NCI-H2081 (cell line): ENCODE measurements at regions not wholly inside any gene's neighbourhood (a gene's known extent, or its start where the extent isn't known, plus 50 kb on each side); places are given as distances from the start of the nearest gene placed in this dataset.

Experiments
- DNase-seq, 2 experiments: peaks; one replicate each; lab custom pipeline; 2025; lab: John Stamatoyannopoulos, UW

DNA sequence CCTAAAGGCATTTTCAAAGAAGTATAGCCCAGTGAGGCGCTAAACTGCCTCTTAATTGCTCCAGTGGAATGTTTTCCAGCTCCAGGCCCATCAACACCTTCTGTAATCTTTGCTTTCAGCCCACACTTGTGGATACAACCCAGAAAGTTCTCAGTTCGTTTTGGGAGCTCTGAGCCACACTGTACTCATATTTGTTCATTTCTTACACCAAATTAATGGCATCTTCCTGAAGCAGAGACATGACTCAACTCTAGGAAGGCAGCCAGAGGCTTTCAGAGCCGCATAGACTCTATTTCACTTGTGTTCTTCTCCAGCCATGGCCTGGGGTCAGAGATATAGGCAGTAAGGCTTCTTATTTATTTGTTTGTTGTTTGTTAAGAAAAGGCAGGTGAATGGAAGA is 175.5 kb upstream of the NCAM1 start:
- no peak for DNase-seq

DNA sequence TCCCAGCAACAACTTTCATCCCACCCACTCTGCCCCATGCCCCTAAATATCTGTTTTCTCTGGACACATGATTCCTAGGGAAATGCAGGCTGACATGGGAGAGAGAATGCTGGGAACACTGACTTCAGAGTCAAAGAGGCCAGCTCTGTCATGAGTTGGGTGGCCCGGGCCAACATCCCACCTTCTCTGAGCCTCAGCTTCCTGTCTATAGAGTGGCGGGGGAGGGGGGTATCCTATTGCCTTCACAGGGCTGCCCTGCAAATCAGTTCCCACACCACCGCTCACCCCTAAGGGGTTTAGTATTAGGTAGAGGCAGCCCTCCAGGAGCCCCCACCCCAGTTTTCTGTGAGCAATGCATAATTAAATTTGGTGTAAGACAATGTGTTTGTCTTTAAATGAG is 175.0 kb upstream of the NCAM1 start:
- no peak for DNase-seq

DNA sequence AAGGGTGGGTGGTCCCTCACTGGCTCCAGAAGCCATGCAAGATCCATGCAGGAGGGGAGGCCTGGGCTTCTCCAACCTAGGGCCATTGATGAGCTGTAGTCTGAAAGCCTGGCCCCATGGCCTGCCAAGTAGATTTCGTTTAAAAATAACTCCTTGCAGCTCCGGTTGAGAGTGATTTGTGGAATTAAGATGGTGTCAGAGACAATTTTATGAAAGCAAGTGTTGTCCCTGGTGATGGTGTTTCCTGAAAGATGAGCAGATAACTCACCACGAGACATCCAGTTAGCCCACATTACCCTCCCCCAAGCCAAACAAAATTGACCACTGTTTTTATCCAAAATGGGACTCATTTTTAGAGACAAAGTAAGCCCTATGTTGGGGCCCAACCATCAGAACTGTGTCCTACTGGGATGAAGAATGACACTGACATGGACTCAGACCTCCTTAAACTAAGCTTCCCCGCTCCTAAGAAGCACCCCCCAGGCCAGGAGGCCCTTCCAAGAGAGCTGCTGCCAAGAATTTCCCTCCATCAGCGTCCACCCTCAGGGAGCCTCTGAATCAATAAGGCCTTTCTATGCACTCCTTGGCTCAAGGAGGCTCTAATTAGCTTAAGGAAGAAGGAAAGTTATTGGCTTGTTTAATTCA is 174.2 kb upstream of the NCAM1 start:
- DNase-seq: no peak

DNA sequence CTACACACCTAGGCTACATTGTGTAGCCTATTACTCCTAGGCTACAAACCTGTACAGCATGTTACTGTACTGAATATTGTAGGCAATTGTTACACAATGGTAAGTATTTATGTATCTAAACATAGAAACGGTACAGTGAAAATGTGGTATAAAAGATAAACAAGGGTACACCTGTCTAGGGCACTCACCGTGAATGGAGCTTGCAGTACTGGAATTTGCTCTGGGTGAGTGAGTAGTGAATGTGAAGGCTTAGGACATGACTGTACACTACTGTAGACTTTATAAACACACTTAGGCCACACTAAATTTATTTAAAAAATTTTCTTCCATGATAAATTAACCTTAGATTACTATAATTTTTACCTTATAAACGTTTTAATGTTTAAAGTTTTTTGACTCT is 171.7 kb upstream of the NCAM1 start:
- DNase-seq: no peak

DNA sequence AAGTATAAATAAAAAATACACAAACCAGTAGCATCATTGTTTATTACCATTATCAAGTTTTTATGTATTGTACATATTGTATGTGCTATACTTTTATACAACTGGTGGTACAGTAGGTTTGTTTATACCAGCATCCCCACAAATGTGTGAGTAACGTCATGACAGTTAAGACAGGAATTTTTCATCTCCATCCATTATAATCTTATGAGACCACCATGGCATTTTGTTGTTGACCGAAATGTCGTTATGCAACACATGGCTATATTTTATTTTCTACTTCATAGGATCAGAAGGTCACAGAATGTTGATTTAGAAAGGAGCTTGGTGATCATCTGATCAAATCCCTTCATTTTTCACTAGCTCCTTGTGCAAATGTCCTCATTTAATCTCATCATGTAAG is 170.9 kb upstream of the NCAM1 start:
- DNase-seq: no peak

DNA sequence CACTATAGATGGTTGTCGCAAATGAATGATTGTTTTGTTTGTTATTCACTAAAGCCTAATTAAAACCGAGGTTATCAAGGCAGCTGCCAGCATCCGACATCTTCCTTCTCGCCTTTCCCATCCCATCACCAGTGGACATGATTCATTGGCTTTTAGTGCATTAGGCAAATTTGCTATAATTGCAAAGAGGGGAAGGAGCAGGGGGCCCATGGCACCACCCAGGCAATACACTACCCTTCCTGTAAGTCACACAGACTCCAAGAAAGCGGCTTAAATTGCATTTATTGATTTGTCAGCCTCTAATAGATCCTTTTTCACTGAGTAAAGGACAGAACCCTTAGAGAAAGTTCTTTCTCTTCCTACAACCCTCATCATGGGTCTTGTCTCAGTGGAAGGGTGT is 169.2 kb upstream of the NCAM1 start:
- no peak for DNase-seq

DNA sequence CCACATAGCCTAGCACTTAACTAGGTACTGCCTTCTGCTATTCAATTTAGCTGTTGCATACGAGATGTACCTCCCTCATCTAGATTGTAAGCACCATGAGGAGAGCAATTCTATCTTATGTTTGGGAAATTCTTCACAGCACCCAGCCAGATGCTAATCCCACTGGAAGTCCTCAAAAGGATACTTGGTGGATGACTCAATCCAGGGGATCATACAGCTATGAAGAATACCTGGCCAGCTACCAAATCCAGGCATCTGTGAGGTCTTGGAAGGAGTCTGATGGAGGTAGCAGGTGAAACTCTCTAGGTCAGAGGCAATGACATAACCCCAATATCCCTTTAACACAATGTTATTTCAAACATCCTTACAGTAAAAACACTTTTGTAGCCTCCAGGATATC is 167.8 kb upstream of the NCAM1 start:
- no peak for DNase-seq

DNA sequence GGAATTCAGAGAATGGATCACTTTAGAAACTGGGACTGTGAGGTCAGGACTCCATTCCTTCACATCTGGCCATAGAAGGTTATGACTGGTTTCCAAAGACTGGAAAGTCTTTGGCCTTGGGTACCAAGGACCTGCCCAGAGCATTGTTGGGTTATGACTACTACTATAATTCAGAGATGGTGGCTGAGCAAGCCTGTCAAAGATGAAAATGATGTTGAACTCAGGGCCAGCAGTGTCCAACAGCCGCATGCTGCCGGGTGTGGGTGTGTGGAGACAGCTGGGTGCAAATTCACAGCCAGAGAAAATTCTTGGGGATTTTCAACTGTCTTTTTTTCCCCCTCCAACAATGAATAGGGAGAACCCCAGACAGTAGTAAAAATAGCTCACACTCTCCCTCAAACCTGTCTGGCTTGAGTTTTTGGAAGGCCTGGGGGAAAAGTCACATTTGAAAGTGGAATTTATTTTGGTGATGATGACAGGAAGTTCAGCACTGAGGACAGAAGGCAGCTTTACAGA is 166.8 kb upstream of the NCAM1 start:
- DNase-seq: no peak

DNA sequence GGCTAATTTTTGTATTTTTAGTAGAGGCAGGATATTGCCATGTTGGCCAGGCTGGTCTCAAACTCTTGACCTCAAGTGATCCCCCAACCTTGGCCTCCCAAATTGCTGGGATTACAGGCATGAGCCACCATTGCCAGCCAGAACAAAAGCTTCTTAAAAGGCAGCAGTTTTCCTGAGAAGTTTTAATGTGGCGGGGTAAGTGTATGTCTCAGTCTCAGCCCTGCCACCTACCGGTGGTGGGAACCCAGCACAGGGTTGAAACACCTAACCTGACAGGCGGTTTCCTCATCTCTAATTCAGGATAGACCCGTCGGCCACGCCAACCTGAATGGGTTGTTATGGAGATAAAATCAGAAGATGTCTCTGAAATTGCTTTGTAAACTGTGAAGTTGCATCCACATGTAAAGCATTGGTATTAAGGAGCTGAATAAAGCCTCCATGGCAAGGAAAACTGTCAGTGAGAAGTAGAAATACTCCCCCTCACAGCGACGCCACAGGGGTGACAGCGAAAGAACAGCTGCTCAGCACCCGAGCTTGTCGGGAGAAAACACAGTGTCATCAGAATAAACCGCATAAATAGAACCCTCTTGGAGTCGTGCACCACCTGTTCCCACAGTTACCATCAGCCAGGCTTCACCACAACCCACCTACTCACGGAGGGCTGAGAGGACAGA is 165.9 kb upstream of the NCAM1 start:
- DNase-seq: peak; percentile 21 to 29

DNA sequence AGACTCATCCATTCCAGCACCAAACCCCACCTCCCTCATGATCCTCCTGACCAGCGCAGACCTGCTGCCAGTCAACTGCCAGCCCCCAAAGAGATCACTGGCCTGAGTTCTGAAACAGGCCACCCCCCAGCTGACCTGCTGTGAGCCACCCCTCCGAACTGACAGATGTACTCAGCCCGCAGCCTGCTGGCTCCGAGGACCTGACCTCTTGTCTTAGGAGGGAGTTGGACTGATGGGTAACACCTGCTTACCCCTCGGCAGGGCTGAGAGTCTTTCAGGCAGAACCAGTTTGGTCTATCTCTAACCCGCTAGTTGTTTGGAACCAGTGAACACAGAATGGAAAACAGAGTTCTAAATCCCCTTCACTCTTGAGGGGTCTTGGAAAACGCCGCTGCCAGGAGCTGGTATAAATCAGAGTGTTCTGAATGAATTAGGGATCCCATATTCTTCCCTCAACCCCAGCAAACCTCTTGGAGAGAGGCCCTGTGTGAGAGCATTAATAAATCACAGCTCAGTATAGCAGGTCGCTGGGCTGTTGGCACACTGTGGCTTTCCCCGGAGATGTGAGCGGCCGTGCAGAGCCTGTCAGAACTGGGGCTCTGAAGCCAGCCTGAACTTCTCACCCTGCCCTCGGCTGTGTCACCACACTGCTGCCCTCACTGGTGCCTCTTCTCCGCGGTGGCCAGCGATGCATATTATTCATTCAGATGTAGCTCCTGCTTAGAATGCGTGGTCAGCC is 165.1 kb upstream of the NCAM1 start:
- no peak for DNase-seq

DNA sequence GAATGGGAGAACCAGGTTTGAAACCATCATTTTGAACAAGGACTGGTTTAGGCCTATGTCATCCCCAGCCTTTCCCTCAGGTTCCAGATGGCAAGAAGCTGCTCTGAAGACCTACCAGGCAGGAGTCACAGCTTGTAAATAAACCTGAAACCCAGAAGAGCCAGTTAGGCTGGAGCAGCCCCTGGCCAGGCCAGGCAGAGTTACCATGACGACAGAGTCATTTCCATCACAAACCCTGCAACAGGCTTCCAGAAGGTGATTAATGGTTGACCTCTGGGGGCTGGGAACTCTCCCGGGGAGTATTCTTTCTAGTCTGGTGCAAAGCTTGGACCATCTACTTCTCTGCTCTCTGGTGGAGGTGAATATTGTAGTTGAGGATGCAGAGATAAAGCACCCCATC is 164.1 kb upstream of the NCAM1 start:
- peak in 1 of 2 experiments; percentile 31 for DNase-seq

DNA sequence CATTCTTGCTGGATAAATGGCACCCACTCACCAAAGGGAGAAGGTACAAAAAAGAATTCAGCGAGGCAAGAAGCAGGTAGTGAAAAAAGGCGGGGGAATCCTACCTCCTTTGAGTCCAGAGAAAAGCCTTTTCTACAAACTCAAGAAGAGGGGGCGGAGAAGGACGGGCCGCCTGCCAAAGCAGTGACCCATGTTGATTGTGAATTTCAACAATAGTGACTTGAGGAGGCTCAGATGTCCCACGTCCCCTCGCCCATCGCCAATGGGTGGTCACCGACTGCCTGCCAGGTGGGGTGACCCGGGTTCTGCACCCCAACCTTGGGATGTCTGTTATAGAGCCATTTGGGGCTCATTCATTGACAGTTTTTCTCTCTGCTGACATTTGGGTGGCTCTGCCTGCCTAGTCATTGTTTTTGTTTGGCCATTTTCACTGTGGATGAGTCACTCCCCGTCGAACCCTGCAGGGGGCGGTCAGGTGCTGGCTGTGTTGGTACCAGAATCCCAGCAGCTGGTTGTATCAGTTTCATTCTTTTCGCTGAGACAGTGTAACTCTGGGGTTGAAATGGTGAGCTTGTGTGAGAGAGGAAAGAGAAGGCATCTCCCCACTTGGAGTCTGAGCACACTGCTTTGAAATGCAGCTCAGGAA is 163.4 kb upstream of the NCAM1 start:
- DNase-seq: peak; percentile 68 to 78

DNA sequence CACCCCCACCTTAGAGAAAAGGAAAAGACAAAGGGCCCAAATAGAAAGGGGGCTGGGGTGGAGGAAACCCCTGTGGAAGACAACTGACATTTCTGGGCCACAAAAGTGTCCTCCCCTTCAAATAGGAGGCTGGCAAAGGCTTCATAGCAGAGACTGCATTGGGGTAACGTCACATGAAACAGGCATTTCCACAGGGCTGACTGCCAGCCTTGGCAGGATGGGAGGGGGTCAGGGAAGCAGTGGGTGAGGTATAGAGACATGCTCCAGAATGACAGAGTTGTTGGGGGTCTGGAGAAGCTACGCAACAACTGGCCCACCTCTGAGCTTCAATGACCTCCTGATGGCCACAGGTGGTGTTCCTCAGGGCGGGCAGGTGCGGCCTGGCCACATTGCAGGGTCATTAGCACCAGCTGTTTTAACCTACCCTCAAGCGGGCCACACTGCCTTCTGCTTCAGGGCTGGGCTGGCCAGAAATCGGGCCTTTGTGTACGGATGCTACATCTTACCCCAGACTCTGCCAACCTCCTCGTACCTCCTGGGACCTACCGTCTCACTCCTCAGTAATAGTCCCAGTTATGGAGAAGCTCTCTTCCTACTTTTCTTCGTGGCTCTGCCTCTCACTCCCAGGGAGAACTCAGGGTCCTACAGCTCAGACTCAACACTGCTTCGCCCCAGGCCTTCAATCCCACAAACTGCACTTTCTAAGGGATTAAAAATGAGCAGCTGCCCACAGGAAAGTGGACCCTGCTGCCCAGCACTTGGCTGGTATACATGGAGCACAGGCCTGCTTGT is 160.0 kb upstream of the NCAM1 start:
- DNase-seq: no peak

DNA sequence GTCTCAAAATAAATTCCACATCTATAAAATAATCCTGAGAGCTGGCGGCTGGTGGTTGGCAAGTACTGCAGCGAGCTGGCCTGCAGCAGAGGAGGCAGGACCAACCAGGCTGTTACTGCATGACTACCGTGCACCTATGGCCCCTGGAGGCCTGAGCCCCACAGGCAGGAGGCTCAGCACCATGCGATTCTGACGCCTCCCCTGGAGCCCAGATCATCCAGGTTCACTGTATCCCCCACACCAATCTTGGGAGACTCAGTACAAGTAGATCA is 159.5 kb upstream of the NCAM1 start:
- no peak for DNase-seq

DNA sequence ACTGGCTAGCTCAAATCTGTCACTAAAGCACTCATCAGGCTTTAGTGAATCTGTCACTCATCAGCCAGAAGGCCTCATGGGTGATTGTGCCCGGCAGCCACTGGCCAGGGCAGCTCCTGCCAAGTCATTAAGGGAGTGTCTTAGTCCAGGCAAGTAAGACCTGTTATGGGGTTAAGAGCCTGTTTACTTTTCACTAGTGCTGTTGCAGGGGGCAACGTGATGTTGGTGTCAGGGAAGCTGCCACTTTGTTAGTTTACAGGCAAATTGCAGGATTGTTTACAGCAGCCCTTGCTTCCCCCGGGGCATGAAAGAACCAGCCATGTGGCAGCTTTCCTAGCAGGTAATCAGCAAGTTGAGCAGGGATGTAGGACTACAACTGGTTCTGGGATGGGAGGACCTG is 155.6 kb upstream of the NCAM1 start:
- DNase-seq: peak; percentile 55 to 76

DNA sequence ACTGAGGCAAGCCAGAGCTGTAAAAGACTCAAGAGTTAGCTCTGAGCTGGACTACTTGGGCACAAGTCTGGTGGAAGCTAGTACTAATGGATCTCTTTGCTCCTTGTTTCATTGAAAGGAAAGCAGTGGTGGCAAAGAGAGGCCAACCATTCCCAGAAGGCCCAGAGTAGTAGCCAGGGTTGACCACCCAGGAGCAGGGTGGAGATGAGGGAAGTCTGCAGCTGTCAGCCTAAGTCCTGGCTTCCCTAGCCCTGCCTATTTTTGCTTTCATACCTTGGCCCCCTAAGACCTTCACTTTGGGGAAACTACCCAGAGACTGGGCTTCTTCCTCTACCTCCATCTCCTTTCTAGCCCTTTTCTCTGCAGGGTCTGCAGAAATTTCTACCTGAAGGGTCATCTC is 155.0 kb upstream of the NCAM1 start:
- no peak for DNase-seq

DNA sequence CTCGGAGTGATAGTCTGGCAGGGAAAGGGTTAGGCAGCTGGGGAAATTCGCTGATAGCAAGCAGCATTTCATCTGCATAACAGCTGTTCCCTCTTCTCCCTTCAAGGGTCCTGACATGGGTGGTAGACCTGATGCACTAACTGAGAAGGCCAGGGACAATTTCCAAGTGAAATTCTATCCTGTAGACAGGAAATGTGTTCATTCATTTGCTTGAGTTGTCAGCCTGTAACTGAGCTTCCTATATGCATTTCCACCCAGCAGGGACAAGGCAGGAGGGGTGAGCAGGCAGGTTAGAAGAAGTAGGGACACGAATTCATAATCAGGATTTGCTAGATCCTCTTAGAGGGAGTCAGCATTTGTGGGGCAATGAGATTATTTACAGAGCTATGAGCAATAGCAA is 154.3 kb upstream of the NCAM1 start:
- DNase-seq: peak; percentile 3 to 42

DNA sequence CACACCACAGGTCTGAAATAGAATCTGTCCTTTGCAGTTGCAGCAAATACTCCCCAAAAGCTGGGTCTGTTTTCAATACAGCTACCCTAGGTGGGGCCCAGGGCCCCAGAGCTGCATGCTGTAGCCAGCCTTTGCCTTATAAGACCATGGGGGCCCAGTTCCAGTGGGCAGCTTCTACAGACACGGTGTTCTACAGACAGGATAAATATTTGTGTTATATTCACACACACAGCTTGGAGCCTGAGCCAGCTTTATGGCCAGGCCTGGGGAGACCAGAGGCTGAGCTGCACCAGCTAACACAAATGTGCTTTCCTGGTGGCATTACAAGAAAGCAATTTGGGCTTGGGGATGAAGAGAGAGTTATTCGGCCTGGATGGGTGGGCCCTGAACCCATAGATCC is 151.8 kb upstream of the NCAM1 start:
- DNase-seq: no peak

DNA sequence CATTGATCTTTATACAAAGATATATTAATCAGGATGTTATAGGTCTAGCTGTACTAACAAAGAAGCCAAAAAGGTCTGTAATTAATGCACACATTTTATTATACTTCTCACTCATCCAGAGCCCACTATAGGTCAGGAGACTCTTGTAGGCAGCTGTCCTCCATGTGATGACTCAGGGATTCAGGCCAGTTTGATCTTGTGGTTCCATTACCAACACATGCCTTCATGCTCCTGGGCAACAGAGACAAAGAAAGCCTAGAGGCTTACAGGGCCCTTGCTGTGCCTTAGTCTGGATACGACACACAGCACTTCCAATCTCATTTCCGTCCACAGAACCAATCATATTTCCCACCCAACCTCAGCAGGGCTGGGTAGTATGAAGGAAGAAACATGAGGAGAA is 150.3 kb upstream of the NCAM1 start:
- DNase-seq: no peak

DNA sequence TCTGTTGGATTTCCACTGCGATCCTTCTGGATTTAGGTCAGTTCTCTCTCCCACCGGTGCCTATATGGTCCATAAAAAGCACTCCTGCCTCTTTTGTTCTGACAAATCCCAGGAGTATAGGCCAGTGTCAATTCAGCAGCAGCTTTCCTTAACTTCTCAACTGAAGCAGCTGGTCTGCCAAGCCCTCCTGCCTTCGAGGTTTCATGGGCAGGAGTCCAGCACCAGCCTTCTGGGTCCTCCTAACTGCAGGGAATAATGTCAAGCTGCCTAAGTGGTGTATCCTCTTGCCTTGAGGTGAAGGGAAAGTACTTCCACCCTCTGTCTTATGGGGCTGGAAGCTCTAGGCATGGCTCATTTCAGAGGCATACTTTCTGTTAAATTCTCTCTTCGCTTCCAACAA is 149.4 kb upstream of the NCAM1 start:
- DNase-seq: no peak

DNA sequence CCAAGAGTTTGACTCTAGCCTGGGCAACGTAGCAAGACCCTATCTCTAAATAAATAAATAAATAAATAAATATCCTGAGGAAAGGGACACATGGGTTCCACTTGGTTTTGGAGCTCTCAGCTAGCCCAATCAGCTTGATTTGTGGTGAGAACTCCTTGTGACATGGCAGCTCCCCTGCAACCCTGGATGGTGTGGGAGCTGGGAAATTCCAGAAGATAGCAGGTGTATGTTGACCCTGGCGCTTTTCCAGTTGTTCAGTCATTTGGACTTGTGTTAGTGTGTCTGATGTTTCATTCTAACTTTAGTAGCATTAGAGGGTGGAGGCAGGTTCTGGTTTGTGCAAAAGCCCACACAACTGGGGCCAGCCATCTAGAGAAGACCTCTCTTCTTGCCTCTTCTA is 148.5 kb upstream of the NCAM1 start:
- no peak for DNase-seq

DNA sequence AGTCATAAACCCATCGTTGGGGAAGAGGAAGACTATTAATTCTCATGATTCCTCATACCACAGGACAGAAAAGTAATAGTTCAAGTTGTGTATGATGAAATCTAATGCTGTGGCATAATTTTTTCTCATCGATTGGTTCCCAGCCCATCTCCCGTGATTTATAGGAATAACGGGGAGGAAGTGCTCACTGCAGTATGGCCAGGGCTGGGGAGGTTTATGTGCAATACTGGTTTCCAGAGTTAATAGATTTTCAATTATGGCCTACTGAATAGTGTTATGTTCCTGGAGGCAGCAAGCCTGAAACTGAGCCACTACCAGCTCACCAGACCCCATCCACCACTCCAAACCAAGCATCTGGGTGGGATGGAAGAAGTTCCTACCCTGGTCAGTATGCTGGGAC is 147.1 kb upstream of the NCAM1 start:
- no peak for DNase-seq
